ENCODE measurements at regions not wholly inside any gene's neighbourhood (a gene's known extent, or its start where the extent isn't known, plus 50 kb on each side); places are given as distances from the start of the nearest gene placed in this dataset.

GRCh38 chr10:8485032-8485431 lies 430.5 kb downstream of the GATA3 start:
- DNase-seq (ENCODE audit: low read depth), result no peak

- DNase-seq (ENCODE audit: low read depth), result no peak
Observed at GRCh38 chr10:8487346-8487745, 432.9 kb downstream of the GATA3 start.

GRCh38 chr10:8489232-8489631 lies 434.7 kb downstream of the GATA3 start:
- no peak for DNase-seq (ENCODE audit: low read depth)

- no peak for DNase-seq (ENCODE audit: low read depth)
Observed at GRCh38 chr10:8489823-8490222, 435.3 kb downstream of the GATA3 start.

- no peak for DNase-seq (ENCODE audit: low read depth)
Observed at GRCh38 chr10:8498290-8498689, 443.8 kb downstream of the GATA3 start.

- DNase-seq (ENCODE audit: low read depth), result no peak
Observed at GRCh38 chr10:8498881-8499280, 444.4 kb downstream of the GATA3 start.

- DNase-seq (ENCODE audit: low read depth), result no peak
Observed at GRCh38 chr10:8499312-8499711, 444.8 kb downstream of the GATA3 start.

- DNase-seq (ENCODE audit: low read depth), result no peak
Observed at GRCh38 chr10:8499752-8500390, 445.4 kb downstream of the GATA3 start.

GRCh38 chr10:8502573-8502972 lies 448.1 kb downstream of the GATA3 start:
- DNase-seq (ENCODE audit: low read depth), result no peak

GRCh38 chr10:8504499-8504898 lies 450.0 kb downstream of the GATA3 start:
- DNase-seq (ENCODE audit: low read depth), result no peak

GRCh38 chr10:8507156-8507555 lies 452.7 kb downstream of the GATA3 start:
- DNase-seq (ENCODE audit: low read depth), result no peak

- DNase-seq (ENCODE audit: low read depth), result no peak
Observed at GRCh38 chr10:8508882-8509281, 454.4 kb downstream of the GATA3 start.

- DNase-seq (ENCODE audit: low read depth), result no peak
Observed at GRCh38 chr10:8510471-8510870, 456.0 kb downstream of the GATA3 start.

GRCh38 chr10:8511026-8511425 lies 456.5 kb downstream of the GATA3 start:
- no peak for DNase-seq (ENCODE audit: low read depth)

GRCh38 chr10:8513155-8514147 lies 459.0 kb downstream of the GATA3 start:
- DNase-seq (ENCODE audit: low read depth), result no peak

GRCh38 chr10:8520382-8520781 lies 465.9 kb downstream of the GATA3 start:
- DNase-seq (ENCODE audit: low read depth), result no peak

GRCh38 chr10:8527773-8528172 lies 473.3 kb downstream of the GATA3 start:
- DNase-seq (ENCODE audit: low read depth), result no peak

- no peak for DNase-seq (ENCODE audit: low read depth)
Observed at GRCh38 chr10:8531116-8531515, 476.6 kb downstream of the GATA3 start.

GRCh38 chr10:8532647-8533046 lies 478.2 kb downstream of the GATA3 start:
- no peak for DNase-seq (ENCODE audit: low read depth)

GRCh38 chr10:8533462-8533861 lies 479.0 kb downstream of the GATA3 start:
- no peak for DNase-seq (ENCODE audit: low read depth)

GRCh38 chr10:8534096-8534495 lies 479.6 kb downstream of the GATA3 start:
- no peak for DNase-seq (ENCODE audit: low read depth)

- DNase-seq (ENCODE audit: low read depth), result no peak
Observed at GRCh38 chr10:8534891-8535290, 480.4 kb downstream of the GATA3 start.

- DNase-seq (ENCODE audit: low read depth), result no peak
Observed at GRCh38 chr10:8539056-8539455, 484.6 kb downstream of the GATA3 start.
